Stimulated activated CD4-positive, alpha-beta T cell treated with anti-CD3 and anti-CD28 coated beads, Interleukin-12 subunit alpha, Interleukin-12 subunit beta, amount 100 ng/mL, for 48 hours (primary cell): ENCODE measurements at regions not wholly inside any gene's neighbourhood (a gene's known extent, or its start where the extent isn't known, plus 50 kb on each side); places are given as distances from the start of the nearest gene placed in this dataset.

Experiments
- DNase-seq, 3 donors: peaks; one replicate each; pipeline ENCODE4 v3.0.0-alpha.2; 2020; ENCODE audit warnings: low read depth in 2 of 3, low spot score in 1 of 3

DNA sequence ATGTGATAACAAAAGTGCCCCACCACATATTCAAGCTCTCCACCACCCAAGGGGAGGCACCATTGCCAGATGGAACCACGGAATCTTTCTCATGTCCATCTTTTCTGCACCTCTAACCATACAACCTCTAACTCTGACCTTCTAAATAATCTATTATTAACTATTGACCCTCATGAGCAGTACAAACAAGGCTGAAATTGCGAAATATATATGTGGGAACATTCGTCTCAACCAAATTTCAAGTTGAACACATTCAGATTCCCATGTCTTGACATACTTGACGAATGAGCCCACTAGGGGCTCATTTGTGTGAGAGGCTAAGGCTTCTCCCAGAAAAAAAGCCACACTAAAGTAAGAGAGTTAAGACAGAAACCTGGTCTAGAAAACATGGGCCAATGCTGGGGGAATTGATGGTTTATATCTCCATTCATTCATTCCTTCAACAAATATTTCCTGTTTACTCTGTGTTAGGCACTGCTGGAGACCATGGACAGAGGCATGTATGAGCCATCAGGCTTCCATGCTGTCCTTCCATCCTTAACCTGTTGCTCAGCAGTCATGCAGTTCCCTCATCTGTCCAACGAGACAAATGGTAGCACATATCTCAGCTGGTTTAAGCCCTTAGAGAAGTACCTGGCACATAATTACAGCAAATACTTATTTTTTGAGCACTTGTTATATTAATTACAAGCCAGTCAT, 130.4 kb downstream of the ESM1 start:
- no peak for DNase-seq

GRCh38 chr5:54852007-54852406, 133.4 kb downstream of the ESM1 start:
- no peak for DNase-seq

GRCh38 chr5:54851449-54851848, 133.9 kb downstream of the ESM1 start:
- DNase-seq = no peak

DNA sequence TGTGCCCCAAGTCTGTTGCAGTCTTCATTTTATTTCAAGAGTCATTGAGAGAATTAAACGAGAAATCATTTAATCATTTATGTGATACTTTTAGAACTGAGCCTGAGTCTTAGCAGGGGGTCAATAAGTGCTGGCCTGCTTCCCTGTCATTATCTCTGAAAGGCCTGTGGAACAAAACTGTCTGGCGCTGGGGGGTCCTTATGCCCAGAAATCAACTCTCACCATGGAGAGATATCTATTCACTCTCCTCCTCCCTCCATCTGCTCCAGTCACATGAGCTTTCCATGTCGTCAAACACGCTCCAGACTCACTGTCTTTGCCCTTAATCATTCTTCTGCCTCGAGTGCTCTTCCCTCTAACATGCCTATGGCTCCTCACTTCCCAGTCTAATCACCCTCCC, 136.8 kb downstream of the ESM1 start:
- no peak for DNase-seq

DNA sequence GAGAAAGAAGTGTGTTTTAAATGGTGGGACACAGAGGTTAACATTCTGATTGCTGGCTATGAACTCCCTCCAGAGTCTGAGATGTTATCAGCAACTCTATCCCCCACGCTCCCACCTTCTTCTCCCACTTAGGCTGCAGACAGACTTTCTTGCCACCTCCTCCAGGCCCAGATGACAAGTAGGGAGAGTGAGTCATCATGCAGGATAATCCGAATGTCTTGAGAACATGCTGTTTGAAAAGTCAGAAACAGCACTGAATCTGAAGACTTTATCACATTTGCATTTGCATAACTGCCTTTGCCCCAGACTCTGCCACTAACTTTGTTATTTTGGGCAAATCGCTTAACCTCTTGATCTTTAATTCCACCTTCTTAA, 139.8 kb downstream of the ESM1 start:
- DNase-seq = no peak

DNA sequence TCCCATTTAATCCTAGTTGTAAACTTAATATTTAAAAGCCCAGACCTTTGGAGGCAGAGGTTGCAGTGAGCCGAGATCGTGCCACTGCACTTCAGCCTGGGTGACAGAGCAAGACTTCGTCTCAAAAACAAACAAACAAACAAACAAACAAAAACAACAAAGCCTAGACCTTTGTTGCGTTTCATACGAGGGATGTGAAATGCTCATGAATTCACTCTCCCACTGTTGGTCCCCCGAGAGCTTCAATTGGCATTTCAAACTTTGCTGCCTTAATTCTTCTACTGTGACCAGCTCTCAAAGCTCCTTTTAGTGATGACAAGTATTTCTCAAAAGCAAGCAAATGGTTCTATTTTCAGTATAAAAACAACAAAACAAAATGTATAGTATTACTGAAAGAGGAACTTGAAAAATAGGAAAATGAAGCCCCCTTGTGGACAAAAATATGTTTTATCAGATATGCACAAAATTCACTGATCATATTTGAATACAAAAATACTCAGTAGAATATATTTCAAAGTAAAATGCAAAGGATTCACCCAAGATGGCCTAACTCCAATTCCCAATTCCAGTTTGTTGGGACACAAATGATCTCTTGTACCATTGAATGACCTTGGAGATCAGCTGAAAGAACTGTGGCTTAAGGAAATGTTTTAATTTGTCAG, 140.4 kb downstream of the ESM1 start:
- no peak for DNase-seq

GRCh38 chr5:54844266-54844665, 141.1 kb downstream of the ESM1 start:
- no peak for DNase-seq

DNA sequence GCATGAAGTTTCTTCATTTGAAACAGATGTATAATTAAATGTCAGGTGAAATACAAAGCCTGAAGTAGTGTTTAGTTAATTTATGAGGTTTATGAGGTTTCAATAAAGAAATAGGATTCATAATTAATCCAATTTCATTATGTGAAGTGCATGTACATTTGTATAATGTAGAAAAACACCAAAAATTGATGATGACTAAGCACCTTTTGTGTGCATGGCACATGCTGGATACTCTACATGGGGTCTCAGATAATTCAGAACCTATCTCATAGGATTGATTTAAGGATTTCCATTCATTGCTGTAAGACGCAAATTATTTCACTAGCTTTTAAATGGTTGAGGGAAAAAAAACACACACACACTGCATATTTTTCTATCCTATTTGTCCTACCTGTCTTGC, 143.9 kb downstream of the ESM1 start:
- no peak for DNase-seq

- no peak for DNase-seq
These were observed 146.6 kb downstream of the ESM1 start for GRCh38 chr5:54838843-54839242.

DNA sequence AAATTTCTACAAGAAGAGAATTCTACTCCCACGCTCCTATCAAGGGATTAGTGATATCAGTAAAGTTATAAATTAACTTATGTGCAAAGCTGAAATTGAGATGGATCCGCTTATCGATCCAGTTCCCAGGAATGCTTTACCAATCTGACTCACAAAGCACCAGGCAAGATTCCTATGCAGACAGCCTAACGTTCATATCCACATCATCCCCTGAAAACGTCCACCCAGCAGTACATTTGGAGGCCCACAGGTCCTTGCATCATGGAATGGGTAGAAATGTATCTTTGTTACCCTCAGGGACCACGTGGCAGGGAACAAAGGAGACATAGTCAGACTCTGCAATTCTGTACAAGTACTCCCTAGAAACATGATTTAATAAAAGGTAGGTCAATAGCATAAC, 147.4 kb downstream of the ESM1 start:
- DNase-seq = no peak

DNA sequence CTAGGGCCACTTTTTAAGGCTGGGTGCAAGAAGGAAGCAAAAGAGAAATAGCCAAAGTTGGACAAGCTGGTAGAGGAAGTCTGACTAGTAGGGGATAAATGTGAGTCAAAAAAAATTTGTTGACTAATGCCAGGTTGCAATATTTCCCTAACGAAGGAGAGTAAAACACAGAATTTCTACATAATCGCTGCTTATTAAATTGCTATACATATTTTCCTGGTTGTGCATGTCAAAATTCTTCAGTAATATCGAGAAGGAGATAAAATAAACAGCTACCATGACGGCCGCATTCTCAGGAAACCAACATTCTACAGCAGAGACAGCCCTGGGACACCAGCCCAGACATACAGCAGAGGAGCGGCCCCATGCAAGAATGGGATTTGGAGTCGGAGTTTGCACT, 148.3 kb downstream of the ESM1 start:
- DNase-seq = no peak

- DNase-seq = no peak
These were observed 149.7 kb downstream of the ESM1 start for GRCh38 chr5:54835647-54836046.

GRCh38 chr5:54834121-54834842, 151.1 kb downstream of the ESM1 start:
- no peak for DNase-seq

DNA sequence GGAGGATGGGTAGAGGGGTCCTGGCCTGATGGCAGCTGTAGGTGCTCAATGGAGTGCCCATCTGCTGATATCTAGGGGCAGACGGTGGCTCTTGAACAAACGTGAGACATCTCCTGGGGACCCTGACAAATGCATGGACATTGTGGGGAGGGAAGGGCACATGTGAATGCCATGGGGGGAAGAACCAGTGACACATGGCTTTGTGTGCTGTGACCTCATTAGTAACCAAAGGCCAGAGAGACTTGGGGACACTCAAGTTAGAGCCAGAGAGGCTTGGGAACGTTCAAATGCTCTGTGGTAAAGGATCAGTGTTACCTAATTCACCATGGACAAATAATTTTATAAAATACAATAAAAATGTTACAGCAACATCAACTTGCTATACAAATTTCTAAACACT, 151.8 kb downstream of the ESM1 start:
- DNase-seq = no peak

GRCh38 chr5:54832858-54833257, 152.5 kb downstream of the ESM1 start:
- DNase-seq = no peak

DNA sequence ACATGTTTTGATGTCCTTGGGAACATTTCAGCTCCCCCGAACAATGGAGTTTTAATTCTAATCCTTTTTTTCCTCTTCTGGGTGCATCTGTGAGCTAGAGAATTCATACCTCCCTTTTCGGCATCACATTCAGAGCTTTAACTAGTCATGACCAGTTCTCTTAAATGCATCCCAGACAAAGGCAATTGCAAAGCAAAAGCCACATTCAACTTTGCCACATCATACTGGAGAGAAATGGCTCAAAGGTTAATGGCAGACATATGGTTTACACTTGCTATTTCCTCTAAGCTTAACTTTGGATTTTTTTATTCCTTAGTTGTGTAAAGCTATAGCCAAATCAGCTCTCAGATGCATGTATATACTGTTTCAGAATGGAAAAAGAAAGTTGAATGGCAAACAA, 153.3 kb downstream of the ESM1 start:
- DNase-seq = no peak

- no peak for DNase-seq
These were observed 154.2 kb downstream of the ESM1 start for GRCh38 chr5:54831233-54831632.

DNA sequence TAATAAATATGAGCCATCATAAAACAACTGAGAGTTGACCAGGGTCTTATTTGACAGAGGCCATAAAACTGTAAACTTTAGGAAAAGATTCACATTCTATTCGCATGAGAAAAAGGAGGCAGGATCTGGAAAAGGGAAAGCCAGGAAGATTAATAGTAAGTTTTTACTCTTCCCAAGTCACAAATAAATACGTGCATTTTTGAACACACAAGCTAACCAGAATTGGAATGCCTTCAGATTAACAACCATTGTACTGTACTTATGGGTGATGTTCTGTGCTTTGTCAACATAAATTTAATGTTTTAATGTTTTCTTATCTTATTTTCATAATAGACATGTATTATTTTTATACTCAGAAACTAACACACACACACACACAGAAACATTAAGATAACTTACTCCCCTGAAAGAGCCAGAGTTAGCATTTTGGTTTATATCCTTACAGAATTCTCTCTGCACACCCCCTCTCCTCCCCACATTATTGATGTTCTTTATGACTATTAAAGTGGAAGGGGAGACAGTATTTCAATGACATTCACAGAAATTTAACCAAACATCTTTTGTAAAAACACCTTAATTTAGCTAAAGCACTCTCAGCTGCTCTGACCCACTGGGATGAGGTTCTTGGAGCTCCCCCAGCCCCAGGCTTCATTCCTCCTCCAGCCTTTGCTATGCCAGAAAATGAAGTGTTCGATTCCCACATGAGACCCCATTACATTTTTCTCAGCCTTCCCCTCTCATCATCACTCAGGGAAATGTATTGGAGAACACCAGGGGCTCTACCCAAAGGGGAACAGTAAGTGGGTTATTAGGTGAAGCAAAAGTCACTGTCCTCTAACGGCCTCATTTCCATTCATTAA, 155.5 kb downstream of the ESM1 start:
- DNase-seq = no peak

- DNase-seq = no peak
These were observed 156.3 kb downstream of the ESM1 start for GRCh38 chr5:54829102-54829501.

- no peak for DNase-seq
These were observed 157.2 kb downstream of the ESM1 start for GRCh38 chr5:54828151-54828550.

GRCh38 chr5:54825005-54825404, 160.4 kb downstream of the ESM1 start:
- DNase-seq = no peak

- no peak for DNase-seq
These were observed 162.4 kb downstream of the ESM1 start for GRCh38 chr5:54823006-54823405.
